Left lung (tissue), 4 donors: ENCODE measurements at regions not wholly inside any gene's neighbourhood (a gene's known extent, or its start where the extent isn't known, plus 50 kb on each side); places are given as distances from the start of the nearest gene placed in this dataset.

ENCODE experiments used
- ATAC-seq: fragments of 200-7000 bp; cut with Tn5 transposase; one replicate; pipeline ENCODE4 v1.9.1; 2020; ENCODE audit warnings: moderate library complexity
- DNase-seq, 4 donors: peaks; one replicate each; pipeline ENCODE4 v3.0.0-alpha.2; 2013 to 2020
- H3K27ac ChIP-seq, 2 donors: fragments of 200-600 bp; sonication (generic) in 1 of 2; one replicate each; pipeline versions ENCODE4 v1.5.0 to v1.8.0; 2020 to 2021
- H3K27me3 ChIP-seq, 2 donors: fragments of 200-600 bp; sonication (generic) in 1 of 2; one replicate each; pipeline versions ENCODE4 v1.5.0 to v1.8.0; 2020 to 2021
- H3K36me3 ChIP-seq, 2 donors: fragments of 200-600 bp; sonication (generic) in 1 of 2; one replicate each; pipeline versions ENCODE4 v1.5.0 to v1.8.0; 2020 to 2021
- H3K4me1 ChIP-seq, 2 donors: fragments of 200-600 bp; one replicate each; pipeline ENCODE4 v1.8.0; 2021
- H3K4me3 ChIP-seq, 2 donors: fragments of 200-600 bp; sonication (generic) in 1 of 2; one replicate each; pipeline versions ENCODE4 v1.5.0 to v1.8.0; 2020 to 2021; ENCODE audit warnings: mild to moderate bottlenecking in 1 of 2
- H3K9me3 ChIP-seq, 2 donors: fragments of 200-600 bp; sonication (generic) in 1 of 2; one replicate each; pipeline versions ENCODE4 v1.5.0 to v1.8.0; 2020 to 2021
- intact Hi-C, 2 donors: fragments of 100-400 bp; cut with DNase I; formaldehyde crosslinking; loops; one replicate each; pipeline versions ENCODE4 v1.11.2 to v1.14.2; 2022
- TF ChIP-seq, protein P1 (sequence below), 2 donors: fragments of 200-600 bp; sonication (generic) in 1 of 2; IDR thresholded peaks; one replicate each; pipeline versions ENCODE4 v1.5.0 to v1.8.0; 2021; ENCODE audit warnings: antibody characterized with exemption in 2 of 2
- donor health status: DM: no; HTN: yes; CAD: no.
- donor health status: DM: no; HTN: no; CAD: no.

DNA sequence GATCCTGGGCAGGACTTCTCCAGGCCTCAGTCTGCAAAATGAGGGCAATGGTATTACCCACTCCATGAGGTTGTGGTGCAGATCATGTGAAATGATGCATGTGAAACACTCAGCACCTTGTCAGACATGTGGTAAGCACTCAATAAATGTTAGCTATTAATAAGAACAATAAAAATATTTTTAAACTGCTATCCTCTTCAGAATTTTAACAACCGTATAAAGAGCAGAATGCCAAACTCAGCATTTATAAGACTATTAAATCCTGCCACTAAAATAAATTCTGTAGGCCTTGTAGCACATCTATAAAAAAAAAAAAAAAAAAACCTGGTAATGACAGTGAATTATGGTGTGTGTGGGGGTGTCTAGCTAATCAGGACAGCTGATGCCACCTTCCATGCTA lies 213.9 kb upstream of the UMPS start:
- no peak for DNase-seq
- Histone ChIP-seq H3K4me1 (no peaks in the 10 kb centered on the region), H3K27ac (no peak overlapping the region), H3K4me3 (no peak overlapping the region), H3K9me3 (no peaks in the 10 kb centered on the region), H3K27me3 (no peaks in the 10 kb centered on the region), H3K36me3 (no peaks in the 10 kb centered on the region)
- TF ChIP-seq, protein P1, sequence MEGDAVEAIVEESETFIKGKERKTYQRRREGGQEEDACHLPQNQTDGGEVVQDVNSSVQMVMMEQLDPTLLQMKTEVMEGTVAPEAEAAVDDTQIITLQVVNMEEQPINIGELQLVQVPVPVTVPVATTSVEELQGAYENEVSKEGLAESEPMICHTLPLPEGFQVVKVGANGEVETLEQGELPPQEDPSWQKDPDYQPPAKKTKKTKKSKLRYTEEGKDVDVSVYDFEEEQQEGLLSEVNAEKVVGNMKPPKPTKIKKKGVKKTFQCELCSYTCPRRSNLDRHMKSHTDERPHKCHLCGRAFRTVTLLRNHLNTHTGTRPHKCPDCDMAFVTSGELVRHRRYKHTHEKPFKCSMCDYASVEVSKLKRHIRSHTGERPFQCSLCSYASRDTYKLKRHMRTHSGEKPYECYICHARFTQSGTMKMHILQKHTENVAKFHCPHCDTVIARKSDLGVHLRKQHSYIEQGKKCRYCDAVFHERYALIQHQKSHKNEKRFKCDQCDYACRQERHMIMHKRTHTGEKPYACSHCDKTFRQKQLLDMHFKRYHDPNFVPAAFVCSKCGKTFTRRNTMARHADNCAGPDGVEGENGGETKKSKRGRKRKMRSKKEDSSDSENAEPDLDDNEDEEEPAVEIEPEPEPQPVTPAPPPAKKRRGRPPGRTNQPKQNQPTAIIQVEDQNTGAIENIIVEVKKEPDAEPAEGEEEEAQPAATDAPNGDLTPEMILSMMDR (IDR thresholded peaks at IDR 0.05): no peak
- ATAC-seq: no peak
- intact Hi-C loops: no loop called here

DNA sequence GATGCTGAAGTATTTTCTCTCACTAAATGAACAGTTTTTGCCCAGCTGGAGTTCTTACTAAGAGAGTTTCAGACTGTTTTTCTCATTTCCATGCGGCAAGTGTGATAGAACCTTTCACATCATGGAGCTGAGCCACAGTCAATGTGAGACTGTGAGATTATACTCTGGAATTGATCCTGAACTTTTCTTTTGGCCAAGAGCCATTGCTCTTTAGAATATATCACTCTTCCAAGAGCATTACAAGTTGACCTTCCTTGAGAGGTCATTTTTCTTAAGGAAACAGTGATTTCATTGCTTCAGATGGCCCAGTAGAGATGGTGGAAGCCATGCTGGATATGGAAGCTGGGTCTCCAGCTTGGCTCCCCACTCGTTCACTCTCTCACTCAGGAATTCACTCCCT lies 212.9 kb upstream of the UMPS start:
- Histone ChIP-seq H3K27ac (no peak overlapping the region), H3K4me3 (no peak overlapping the region), H3K36me3 (no peaks in the 10 kb centered on the region), H3K9me3 (no peaks in the 10 kb centered on the region), H3K4me1 (no peaks in the 10 kb centered on the region), H3K27me3 (no peaks in the 10 kb centered on the region)
- no peak for ATAC-seq
- TF ChIP-seq, protein P1 (IDR thresholded peaks at IDR 0.05): no peak
- DNase-seq: no peak
- intact Hi-C loops: no loop called here

DNA sequence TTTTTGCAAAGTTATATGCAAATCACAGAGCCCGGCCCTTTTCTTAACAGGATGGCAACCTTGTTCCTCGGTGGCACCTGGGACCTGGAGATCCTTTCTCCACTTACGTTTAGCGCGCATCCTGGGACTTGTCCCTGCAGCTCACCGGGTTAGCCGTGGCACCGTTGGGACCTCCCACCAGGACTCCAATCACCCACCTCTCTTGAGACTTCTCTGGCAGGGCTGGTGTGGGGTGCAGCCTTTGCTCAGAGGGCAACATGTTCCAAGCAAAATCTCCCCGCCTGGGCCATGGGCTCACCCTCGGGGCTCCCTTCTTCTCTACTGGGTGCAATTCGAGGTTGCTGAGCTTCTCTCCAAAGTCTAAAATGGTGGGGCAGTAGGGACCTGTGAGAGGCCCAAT lies 211.9 kb upstream of the UMPS start:
- ATAC-seq: no peak
- Histone ChIP-seq H3K27me3 (no peaks in the 10 kb centered on the region), H3K4me3 (no peak overlapping the region), H3K27ac (no peak overlapping the region), H3K9me3 (no peaks in the 10 kb centered on the region), H3K4me1 (no peaks in the 10 kb centered on the region), H3K36me3 (no peaks in the 10 kb centered on the region)
- intact Hi-C loops: no loop called here
- TF ChIP-seq, protein P1 (IDR thresholded peaks at IDR 0.05): no peak
- peak in 1 of 4 donors; percentile 64 for DNase-seq

DNA sequence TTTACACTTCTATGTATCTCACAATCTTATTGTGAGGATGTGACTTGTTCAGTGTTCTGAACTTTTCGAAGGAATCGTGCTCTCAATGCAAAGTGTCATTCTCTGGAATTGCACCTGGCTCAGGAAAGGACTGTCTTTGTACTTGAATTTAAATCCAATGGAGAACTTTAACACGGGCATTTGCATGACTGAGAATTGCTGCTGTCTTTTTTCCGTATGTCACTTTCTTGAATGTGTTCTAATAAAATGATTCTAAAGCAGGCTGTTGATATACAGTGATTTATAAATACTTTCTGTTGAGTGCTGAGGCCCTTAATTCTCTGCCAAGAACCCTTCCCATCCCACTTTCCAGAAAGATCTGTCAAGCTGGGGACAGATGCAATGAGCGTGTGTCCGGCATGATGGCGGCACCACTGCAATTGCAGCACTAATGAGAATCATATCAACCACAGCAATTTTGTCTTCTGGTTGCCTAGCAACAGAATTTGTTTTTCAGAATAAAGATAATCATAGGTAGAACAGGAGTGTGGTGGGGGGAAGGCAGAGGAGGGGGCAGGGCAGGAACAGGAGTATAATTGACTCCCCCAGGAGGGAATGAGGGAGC lies 210.6 kb upstream of the UMPS start:
- no peaks in the 10 kb centered on the region for H3K27me3 ChIP-seq
- peak in 1 of 4 donors; percentile 29 for DNase-seq
- no peaks in the 10 kb centered on the region for H3K9me3 ChIP-seq
- H3K27ac ChIP-seq: no peak overlapping the region
- no peaks in the 10 kb centered on the region for H3K36me3 ChIP-seq
- no peak overlapping the region for H3K4me3 ChIP-seq
- no peaks in the 10 kb centered on the region for H3K4me1 ChIP-seq
- TF ChIP-seq, protein P1 (IDR thresholded peaks at IDR 0.05): no peak
- intact Hi-C loops: no loop called here
- no peak for ATAC-seq

DNA sequence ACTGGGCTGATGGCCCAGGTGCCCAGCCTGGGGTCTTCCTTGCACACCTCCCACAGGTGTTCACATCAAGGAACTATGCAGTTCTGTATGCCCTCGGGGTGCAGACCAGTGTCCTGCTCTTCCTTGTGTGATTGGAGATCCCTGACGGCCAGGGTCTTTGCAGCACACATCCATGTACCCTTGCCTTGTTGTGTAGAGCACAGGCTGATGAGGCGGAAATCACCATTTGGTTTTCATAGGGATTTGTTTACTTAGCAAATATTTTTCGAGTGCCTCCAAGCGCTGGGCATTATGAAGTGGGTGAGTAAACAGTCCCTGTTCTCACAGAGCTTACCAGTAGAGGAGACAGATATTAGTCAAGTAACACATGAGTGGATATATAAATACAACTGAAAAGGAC lies 209.3 kb upstream of the UMPS start:
- ATAC-seq: peak; percentile 94

More for the DNA sequence above, 209.3 kb upstream of the UMPS start:
- H3K27me3 ChIP-seq: no peaks in the 10 kb centered on the region
- H3K27ac ChIP-seq: no peak overlapping the region
- no peaks in the 10 kb centered on the region for H3K4me1 ChIP-seq
- no peaks in the 10 kb centered on the region for H3K9me3 ChIP-seq
- H3K4me3 ChIP-seq: no peak overlapping the region
- intact Hi-C loops: no loop called here
- peak in 3 of 4 donors; percentile 10 to 38 (median 37) for DNase-seq
- TF ChIP-seq, protein P1 (IDR thresholded peaks at IDR 0.05): no peak
- no peaks in the 10 kb centered on the region for H3K36me3 ChIP-seq
